GM23338 (cell line): ENCODE measurements at regions not wholly inside any gene's neighbourhood (a gene's known extent, or its start where the extent isn't known, plus 50 kb on each side); places are given as distances from the start of the nearest gene placed in this dataset.

ENCODE experiments used
- ATAC-seq: fragments of 200-7000 bp; cut with Tn5 transposase; 3 replicates; pipeline ENCODE4 v1.9.1; 2020
- DNase-seq: peaks from one replicate; pipeline ENCODE4 v3.0.0-alpha.2; 2015; ENCODE audit warnings: low spot score
- H2AFZ ChIP-seq: fragments of 200-600 bp; sonication (generic); 2 replicates; pipeline ENCODE4 v1.8.0; 2016; ENCODE audit warnings: antibody characterized with exemption, mild to moderate bottlenecking, moderate library complexity
- H3F3A ChIP-seq: fragments of 200-600 bp; sonication (generic); replicated peaks from 2 replicates; pipeline ENCODE4 v1.8.0; 2017; ENCODE audit warnings: antibody characterized with exemption, mixed run types, low read depth
- H3K27ac ChIP-seq: fragments of 200-600 bp; sonication (generic); 2 replicates; pipeline ENCODE4 v1.6.1; 2016; ENCODE audit warnings: low read depth
- H3K27me3 ChIP-seq: fragments of 200-600 bp; sonication (generic); 2 replicates; pipeline ENCODE4 v1.8.0; 2016; ENCODE audit warnings: mild to moderate bottlenecking, mixed run types, moderate library complexity; ENCODE audit not compliant: insufficient read depth
- H3K36me3 ChIP-seq: fragments of 200-600 bp; sonication (generic); 2 replicates; pipeline ENCODE4 v1.8.0; 2016; ENCODE audit warnings: mild to moderate bottlenecking; ENCODE audit not compliant: insufficient read depth
- H3K4me1 ChIP-seq: fragments of 200-600 bp; sonication (generic); 2 replicates; pipeline ENCODE4 v1.8.0; 2016; ENCODE audit warnings: mild to moderate bottlenecking, moderate library complexity; ENCODE audit not compliant: insufficient read depth
- H3K4me2 ChIP-seq: fragments of 200-600 bp; sonication (generic); 2 replicates; pipeline ENCODE4 v1.7.1; 2017; ENCODE audit warnings: mixed run types
- H3K4me3 ChIP-seq: fragments of 200-600 bp; sonication (generic); 2 replicates; pipeline ENCODE4 v1.6.1; 2016; ENCODE audit warnings: mixed run types
- H3K79me2 ChIP-seq: fragments of 200-600 bp; sonication (generic); replicated peaks from 2 replicates; pipeline ENCODE4 v1.8.0; 2017; ENCODE audit warnings: mild to moderate bottlenecking; ENCODE audit not compliant: insufficient read depth
- H3K9me2 ChIP-seq: fragments of 200-600 bp; sonication (generic); 2 replicates; pipeline ENCODE4 v1.8.0; 2017; ENCODE audit not compliant: insufficient read depth
- H4K20me1 ChIP-seq: fragments of 200-600 bp; sonication (generic); replicated peaks from 2 replicates; pipeline ENCODE4 v1.8.0; 2017; ENCODE audit warnings: mild to moderate bottlenecking; ENCODE audit not compliant: insufficient read depth
- H3K27ac Mint-ChIP-seq: 2 replicates; pipeline ENCODE4 v1.8.0; 2020; ENCODE audit warnings: inconsistent platforms, mild to moderate bottlenecking, moderate library complexity, mixed read lengths
- H3K27me3 Mint-ChIP-seq: 3 replicates; pipeline ENCODE4 v1.8.0; 2022; ENCODE audit warnings: low read depth, mild to moderate bottlenecking, moderate library complexity, mixed read lengths, inconsistent platforms; ENCODE audit not compliant: insufficient read depth, poor library complexity
- H3K36me3 Mint-ChIP-seq: 3 replicates; pipeline ENCODE4 v1.8.0; 2021; ENCODE audit warnings: low read depth, mild to moderate bottlenecking, inconsistent platforms, moderate library complexity, mixed read lengths
- H3K4me1 Mint-ChIP-seq: 3 replicates; pipeline ENCODE4 v1.8.0; 2020; ENCODE audit warnings: mild to moderate bottlenecking, inconsistent platforms, mixed read lengths
- H3K4me3 Mint-ChIP-seq: 3 replicates; pipeline ENCODE4 v1.8.0; 2021; ENCODE audit warnings: moderate library complexity, mild to moderate bottlenecking, inconsistent platforms, mixed read lengths
- H3K9me3 Mint-ChIP-seq: 3 replicates; pipeline ENCODE4 v1.8.0; 2020; ENCODE audit warnings: moderate library complexity, mild to moderate bottlenecking, inconsistent platforms, mixed read lengths
- CREB1 ChIP-seq: fragments of 250-450 bp; sonication (Bioruptor Pico); IDR thresholded peaks from 2 replicates; pipeline ENCODE4 v1.5.0; 2020; ENCODE audit warnings: low read depth, mild to moderate bottlenecking, moderate library complexity
- CTCF ChIP-seq, 2 experiments: fragments of 200-600 bp in 1 of 2; sonication (generic) in 1 of 2; conservative IDR thresholded peaks; 2 replicates each; pipeline versions ENCODE4 v1.5.1 to v1.6.1; 2016 to 2017; ENCODE audit warnings: antibody characterized with exemption in 2 of 2, low read depth in 2 of 2, mild to moderate bottlenecking in 2 of 2, moderate library complexity in 1 of 2
- ETS1 ChIP-seq: IDR thresholded peaks from 2 replicates; pipeline ENCODE4 v1.6.1; 2016; ENCODE audit warnings: antibody characterized with exemption
- EZH2 ChIP-seq: fragments of 200-600 bp; sonication (generic); IDR thresholded peaks from one replicate; pipeline ENCODE4 v1.8.0; 2017; ENCODE audit warnings: antibody characterized with exemption, mild to moderate bottlenecking, low read depth; ENCODE audit not compliant: unreplicated experiment
- EZH2phosphoT487 ChIP-seq: fragments of 200-600 bp; sonication (generic); IDR thresholded peaks from one replicate; pipeline ENCODE4 v1.8.1; 2018; ENCODE audit warnings: antibody characterized with exemption; ENCODE audit not compliant: unreplicated experiment
- JUNB ChIP-seq: IDR thresholded peaks from one replicate; pipeline ENCODE4 v1.6.1; 2016; ENCODE audit warnings: antibody characterized with exemption; ENCODE audit not compliant: unreplicated experiment
- NANOG ChIP-seq: IDR thresholded peaks from 2 replicates; pipeline ENCODE4 v1.6.1; 2016; ENCODE audit warnings: antibody characterized with exemption, borderline replicate concordance
- POLR2AphosphoS5 ChIP-seq: IDR thresholded peaks from 2 replicates; pipeline ENCODE4 v1.6.1; 2016; ENCODE audit warnings: antibody characterized with exemption, low read depth
- REST ChIP-seq: IDR thresholded peaks from one replicate; pipeline ENCODE4 v1.6.1; 2018; ENCODE audit warnings: antibody characterized with exemption; ENCODE audit not compliant: unreplicated experiment
- STAT1 ChIP-seq: IDR thresholded peaks from one replicate; pipeline ENCODE4 v1.6.1; 2016; ENCODE audit warnings: antibody characterized with exemption; ENCODE audit not compliant: unreplicated experiment
- ZNF114 ChIP-seq: fragments of 250-450 bp; sonication (Bioruptor Pico); IDR thresholded peaks from 2 replicates; pipeline ENCODE4 v1.5.0; 2020; ENCODE audit warnings: mild to moderate bottlenecking, moderate library complexity
- ZNF331 ChIP-seq: fragments of 250-450 bp; sonication (Bioruptor Pico); IDR thresholded peaks from 2 replicates; pipeline ENCODE4 v1.5.0; 2020; ENCODE audit warnings: low read depth, mild to moderate bottlenecking, moderate library complexity
- ZNF462 ChIP-seq: fragments of 250-450 bp; sonication (Bioruptor Pico); IDR thresholded peaks from 2 replicates; pipeline ENCODE4 v1.5.0; 2020; ENCODE audit warnings: mild to moderate bottlenecking, moderate library complexity

- no peak overlapping the region for H3K27ac ChIP-seq
- no peaks in the 10 kb centered on the region for H3K9me2 ChIP-seq
- DNase-seq, result no peak
- no peaks in the 10 kb centered on the region for H3K36me3 Mint-ChIP-seq
- H3K36me3 ChIP-seq, result no peaks in the 10 kb centered on the region
- H3K27me3 ChIP-seq, result no peaks in the 10 kb centered on the region
- TF ChIP-seq NANOG (no peak), ZNF114 (CRISPR knock-in tag) (no peak), ZNF331 (CRISPR knock-in tag) (no peak), EZH2phosphoT487 (no peak), REST (no peak), CREB1 (no peak), CTCF (conservative IDR thresholded peaks at IDR 0.05; ENCODE audit: low read depth in 2 of 2) (no peak), ETS1 (no peak), STAT1 (no peak), EZH2 (no peak), ZNF462 (CRISPR knock-in tag) (no peak), JUNB (no peak), POLR2AphosphoS5 (no peak)
- H3K79me2 ChIP-seq, result no peaks in the 10 kb centered on the region
- H3K4me3 Mint-ChIP-seq, result no peak overlapping the region
- no peaks in the 10 kb centered on the region for H4K20me1 ChIP-seq
- H3K27ac Mint-ChIP-seq, result no peak overlapping the region
- no peaks in the 10 kb centered on the region for H3K4me1 Mint-ChIP-seq
- no peaks in the 10 kb centered on the region for H3F3A ChIP-seq
- no peaks in the 10 kb centered on the region for H3K4me1 ChIP-seq
- H3K27me3 Mint-ChIP-seq, result no peaks in the 10 kb centered on the region
- ATAC-seq, result no peak
- no peaks in the 10 kb centered on the region for H3K9me3 Mint-ChIP-seq
- no peak overlapping the region for H3K4me2 ChIP-seq
- no peak overlapping the region for H2AFZ ChIP-seq
- H3K4me3 ChIP-seq, result no peak overlapping the region
These were observed 72.1 kb upstream of the EPHB1 start for GRCh38 chr3:134722969-134723368.
